KG1 (cell line): ENCODE measurements at regions not wholly inside any gene's neighbourhood (a gene's known extent, or its start where the extent isn't known, plus 50 kb on each side); places are given as distances from the start of the nearest gene placed in this dataset.
"Not testable (repeated sequence)": the region's sequence is repeated elsewhere in the genome, so short reads cannot be mapped to it uniquely, and the experiment has no call there.

Experiments
- DNase-seq: peaks from one replicate; lab custom pipeline; 2025; lab: John Stamatoyannopoulos, UW

DNA sequence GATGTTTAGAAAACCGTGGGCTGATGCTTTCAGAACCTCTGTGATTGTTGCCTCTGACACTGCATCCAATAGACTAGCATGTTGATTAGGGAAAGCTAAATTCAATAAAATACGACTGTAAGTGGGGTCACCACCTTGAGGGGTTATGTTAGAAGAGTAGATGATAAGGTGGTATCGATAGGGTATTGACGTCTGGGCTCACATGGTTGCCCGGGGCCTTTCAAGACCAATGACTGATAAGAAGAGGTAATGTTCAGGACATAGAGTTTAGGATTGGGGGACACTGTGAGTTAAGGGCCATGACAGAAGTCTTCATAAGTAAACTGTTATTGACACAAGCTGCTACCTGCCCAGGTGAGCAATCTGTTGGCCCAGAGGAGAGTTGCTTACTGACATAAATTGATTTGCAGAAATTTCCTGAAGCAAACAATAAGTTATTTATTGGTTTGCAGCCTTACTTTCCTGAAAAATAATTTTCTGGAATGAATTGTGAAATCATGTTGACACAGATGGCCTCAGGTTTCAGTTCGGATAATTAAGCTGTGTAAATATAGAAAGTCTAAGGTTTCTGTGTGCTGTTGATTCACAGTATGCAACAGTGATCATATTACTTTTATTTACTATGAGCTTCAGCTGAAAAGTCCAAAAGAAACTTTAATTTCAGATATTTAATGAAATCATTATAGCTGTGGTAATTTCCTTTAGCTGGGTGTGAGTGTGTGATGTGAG lies 289.9 kb upstream of the PRSS16 start:
- DNase-seq, result not testable (repeated sequence)

DNA sequence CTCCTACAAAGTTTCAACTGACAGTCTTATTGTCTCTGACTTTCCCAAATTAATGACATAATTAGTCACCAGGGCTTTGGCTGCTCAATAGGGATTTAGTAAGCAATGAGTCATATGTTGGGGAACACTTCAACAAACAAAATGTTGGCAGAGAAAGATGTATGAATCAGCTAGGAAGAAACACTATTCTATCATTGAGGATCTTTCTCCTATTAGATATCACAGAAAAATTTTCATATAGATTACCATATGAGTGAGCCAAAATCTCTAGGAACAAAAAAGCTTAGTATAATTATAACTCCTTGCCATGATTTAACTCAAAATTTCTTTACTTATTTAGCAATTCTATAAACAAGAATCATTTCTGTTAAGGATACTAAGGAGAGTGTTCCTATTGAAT lies 286.3 kb upstream of the PRSS16 start:
- not testable (repeated sequence) for DNase-seq

DNA sequence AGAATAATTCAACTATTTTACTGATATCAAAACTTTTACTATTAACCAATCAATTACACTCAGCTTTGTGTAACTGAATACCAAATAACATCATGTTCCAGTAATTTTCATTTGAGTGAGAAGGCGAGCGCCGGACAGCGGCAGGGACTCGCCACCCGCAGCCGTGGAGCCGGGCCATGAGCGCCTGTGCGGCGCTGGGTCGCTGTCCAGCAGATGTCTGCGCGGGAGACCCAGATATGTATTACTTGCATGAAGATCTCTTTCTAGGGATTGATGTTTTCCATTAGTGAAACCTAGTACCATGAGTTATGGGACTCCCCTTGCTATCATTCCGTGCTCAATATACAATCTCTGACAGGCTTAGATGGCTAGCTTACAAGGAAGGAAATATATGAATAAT lies 245.1 kb upstream of the PRSS16 start:
- DNase-seq, result no peak

DNA sequence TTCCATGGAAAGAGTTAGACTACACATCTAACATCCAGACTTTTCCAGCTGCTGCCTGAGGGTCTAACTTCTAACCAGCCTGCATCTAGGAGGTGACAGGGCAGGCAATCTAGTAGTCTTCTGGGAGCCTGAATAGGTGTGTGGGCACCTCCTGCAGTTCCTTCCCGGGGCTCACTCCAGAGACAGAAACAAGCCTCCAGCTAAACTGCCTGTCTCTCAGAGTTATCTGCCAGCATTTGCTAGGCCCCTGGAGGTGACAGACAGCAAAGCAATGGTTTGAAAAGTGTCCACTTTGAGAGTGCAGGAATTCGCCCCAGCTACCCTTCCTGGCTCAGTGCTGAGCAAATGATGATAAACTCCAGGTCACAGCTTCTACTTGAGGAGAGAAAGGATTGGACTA lies 240.5 kb upstream of the PRSS16 start:
- no peak for DNase-seq

DNA sequence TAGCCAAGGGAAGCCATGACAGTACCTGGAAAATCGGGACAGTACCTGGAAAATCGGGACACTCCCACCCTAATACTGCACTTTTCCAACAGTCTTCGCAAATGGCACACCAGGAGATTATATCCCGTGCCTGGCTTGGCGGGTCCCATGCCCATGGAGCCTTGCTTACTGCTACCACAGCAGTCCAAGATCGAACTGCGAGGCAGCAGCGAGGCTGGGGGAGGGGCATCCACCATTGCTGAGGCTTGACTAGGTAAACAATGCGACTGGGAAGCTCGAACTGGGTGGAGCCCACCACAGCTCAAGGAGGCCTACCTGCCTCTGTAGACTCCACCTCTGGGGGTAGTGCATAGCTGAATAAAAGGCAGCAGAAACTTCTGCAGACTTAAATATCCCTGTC lies 238.9 kb upstream of the PRSS16 start:
- DNase-seq, result not testable (repeated sequence)

DNA sequence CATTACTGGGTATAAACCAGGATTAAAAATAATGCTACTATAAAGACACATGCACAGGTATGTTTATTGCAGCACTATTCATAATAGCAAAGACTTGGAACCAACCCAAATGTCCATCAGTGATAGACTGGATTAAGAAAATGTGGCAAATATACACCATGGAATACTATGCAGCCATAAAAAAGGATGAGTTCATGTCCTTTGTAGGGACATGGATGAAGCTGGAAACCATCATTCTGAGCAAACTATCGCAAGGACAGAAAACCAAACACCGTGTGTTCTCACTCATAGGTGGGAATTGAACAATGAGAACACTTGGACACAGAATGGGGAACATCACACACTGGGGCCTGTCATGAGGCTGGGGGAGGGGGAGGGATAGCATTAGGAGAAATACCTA lies 233.4 kb upstream of the PRSS16 start:
- DNase-seq, result not testable (repeated sequence)

DNA sequence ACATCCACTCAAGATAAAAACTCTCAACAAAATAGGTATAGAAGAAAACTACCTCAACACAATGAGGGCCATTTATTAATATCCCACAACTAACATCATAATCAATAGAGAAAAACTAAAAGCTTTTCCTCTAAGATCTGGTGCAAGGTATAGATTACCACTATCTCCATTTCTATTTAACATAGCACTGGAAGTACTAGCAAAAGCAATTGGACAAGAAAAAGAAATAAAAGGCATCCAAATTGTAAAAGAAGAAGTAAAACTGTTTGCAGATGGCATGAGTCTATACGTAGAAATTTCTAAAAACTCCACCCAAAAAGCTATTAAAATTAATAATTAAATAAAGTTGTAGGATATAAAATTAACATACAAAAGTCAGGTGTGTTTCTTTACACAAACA lies 230.8 kb upstream of the PRSS16 start:
- no peak for DNase-seq

DNA sequence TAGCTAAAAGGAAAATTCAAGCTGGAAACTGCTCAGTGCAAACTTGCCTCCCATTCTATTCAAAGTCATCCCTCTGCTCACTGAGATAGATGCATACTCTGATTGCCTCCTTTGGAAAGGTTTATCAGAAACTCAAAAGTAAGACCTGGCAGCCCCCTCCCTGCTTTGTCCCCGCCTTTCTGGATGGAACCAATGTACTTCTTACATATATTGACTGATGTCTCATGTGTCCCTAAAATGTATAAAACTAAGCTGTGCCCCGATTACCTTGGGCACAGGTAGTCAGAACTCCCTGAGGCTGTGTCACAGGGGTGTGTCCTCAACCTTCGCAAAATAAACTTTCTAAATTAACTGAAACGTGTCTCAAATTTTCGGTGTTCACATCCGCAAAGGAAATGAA lies 229.1 kb upstream of the PRSS16 start:
- DNase-seq, result not testable (repeated sequence)

DNA sequence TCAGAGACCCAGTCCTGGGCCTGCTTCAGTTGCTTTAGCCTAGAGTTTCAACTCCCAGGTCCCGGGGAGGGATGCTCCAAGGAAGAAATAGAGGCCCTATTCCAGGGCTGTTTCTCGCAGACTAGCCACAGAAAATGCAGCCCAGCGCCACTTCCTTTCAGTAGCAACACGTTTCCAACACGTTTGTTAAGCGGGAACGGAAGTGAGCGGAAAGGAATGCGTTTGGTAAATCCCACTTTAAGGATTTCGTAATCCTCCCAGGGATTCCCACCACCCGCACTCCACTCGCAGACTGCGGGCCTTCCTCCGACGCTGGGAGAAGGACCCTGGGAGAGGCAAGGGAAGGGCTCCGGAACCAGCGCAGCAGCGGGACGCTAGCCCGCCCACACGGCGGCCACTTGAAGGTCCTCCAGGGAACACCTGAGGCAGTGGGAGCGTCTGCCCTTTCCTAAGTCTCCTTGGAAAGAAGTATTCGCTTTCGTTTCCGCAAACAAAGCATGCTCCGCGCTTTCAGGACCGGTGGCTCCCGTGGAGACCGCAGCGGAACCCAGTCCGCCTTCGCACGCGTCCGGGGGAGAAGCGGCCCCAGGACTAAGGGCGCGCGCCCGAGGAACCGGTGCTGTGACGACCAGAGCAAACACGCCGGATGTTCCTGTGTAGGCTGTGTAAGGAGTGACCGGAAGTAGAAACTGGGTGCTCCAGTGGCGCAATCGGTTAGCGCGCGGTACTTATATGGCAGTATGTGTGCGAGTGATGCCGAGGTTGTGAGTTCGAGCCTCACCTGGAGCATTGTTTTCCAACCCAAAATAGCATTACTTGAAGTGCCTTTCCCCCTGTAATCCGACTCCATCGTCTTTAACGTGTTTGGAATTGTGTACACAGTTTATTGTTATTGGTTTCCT lies 227.6 kb upstream of the PRSS16 start:
- no peak for DNase-seq

DNA sequence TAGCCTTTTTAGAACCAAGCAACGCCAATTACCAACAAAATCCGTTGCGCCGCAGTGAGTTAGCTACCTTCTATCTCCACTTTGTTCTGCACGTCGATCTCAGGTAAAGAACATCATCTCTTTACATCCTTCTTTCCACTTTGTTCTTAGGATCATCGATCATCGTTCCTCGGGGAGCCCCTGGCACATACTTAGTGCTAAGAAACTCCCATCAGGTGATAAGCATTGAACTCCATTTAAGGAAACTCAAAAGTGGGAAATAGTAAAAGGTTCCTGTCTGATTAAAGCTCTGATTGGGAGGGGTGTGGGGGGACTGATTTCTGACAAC lies 227.0 kb upstream of the PRSS16 start:
- DNase-seq, result no peak

DNA sequence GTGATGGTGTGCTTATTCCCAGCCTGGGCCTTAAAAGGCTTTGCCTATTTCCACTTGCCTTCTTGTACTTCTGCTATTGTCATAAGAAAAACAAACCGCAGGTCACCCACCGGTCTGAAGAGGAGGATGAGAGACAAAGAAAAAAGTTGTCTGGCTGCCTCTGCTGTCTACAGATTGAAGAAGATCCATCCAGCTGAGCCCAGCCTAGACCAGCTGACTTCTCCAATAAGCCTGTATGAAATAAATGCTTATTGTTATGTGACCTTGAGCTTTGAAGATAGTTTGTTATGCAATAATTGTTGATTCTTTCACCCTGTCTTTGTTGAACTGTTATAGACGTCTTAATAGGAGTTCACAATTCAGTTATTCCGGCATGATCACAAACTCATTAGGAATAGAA lies 223.8 kb upstream of the PRSS16 start:
- no peak for DNase-seq

DNA sequence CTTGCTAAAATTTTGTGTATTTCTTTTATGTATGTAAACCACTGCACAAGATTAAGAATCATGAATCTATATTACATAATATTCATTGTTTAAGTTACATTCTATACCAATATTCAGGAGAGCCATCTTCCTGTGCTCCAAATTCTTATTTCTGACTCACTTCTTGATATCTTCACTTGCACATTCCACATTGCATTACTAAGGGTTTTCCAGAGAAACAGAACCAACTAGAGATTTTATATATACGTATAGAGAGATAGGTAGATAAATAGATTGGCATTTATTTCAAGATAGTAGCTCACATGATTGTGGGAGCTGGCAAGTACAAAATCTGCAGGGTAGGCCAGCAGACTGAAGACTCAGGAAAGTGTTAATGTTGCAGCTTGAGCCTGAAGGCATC lies 222.2 kb upstream of the PRSS16 start:
- no peak for DNase-seq

DNA sequence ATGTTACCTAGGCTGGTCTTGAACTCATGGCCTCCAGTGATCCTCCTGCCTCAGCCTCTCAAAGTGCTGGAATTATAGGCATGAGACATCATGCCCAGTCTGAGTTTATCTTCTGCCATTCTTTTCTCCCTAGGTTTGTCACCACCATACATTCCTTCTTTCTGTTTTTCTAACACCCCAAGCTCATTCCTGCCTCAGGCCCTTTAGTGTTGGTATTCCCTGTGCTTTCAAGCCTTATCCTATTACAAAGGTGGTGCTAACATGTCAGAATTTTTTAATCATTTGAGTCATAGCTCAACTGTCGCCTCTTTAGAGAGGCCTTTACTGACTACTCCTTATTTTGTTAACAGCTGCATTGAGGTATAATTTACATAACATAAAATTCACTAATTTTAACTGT lies 221.1 kb upstream of the PRSS16 start:
- no peak for DNase-seq

DNA sequence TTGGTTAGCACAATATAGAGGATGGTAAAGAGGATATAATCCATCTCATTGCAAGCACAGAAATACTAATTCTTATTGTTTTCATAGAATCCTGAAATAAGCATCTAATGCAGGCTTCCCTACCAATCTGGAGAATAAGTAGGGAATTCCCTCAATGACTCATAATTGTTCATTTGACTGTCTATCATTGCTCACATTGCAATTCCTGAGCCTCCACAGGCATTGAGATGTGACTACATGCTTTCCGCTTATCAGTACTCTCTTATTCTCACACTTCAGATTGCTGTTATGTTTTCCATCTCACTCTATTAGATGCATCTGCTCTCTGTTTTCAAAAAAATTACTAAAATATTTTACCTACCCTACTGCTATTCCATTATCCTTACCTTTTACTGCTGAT lies 216.2 kb upstream of the PRSS16 start:
- no peak for DNase-seq

DNA sequence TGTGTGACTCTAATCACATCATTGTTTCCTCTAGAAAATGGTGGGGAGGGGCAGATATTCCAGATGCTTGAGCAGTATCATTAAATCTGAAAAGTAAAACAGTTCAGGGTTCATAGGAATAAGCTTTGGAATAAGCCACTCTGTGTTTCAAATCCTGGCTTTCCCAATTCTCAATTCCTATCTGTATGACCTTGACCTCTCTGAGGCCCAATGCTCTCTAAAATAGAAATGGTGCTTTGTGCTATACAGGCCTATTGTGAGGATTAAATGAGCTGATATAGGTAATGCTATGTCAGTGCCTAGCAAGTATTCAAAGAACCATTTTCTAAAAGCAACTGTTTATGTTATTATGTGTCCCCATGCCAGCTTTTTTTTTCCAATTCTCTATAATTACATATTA lies 209.0 kb upstream of the PRSS16 start:
- DNase-seq, result no peak

DNA sequence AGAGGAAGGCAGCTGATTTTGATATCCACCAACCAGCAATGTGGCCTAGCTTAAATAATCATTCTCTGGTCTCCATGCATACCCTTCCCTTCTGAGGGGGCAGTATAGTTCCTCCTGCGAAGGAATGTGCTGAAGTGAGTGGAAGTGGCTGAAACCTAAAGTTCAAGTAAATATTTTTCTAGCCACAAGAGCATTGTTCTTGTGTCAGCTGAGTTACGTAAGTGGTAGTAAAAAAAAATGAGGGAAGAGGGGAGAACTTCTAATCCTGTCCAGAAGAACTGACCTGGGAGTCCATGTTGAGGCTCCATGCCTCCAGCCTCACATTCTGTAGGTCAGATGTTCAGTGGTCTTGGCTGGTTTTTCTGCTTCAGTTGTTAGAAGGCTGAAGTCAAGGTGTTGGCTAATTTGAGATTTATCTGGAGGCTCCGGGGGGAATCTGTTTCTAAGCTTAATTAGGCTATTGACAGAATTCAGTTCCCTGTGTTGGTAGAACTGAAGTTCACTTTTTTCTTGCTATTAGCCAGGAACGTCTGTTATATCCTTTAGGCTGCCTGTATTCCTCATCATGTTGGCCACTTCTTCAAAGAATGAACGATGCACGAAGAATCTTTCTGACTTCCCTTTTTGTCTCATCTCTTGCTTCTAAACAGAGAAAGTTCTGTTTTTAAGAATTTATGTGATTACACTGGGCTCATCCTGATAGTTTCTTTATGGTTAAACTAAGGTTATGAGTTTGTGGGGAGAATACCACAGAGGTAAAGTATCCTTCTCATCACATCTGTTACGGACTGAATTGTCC lies 207.1 kb upstream of the PRSS16 start:
- DNase-seq, result no peak

DNA sequence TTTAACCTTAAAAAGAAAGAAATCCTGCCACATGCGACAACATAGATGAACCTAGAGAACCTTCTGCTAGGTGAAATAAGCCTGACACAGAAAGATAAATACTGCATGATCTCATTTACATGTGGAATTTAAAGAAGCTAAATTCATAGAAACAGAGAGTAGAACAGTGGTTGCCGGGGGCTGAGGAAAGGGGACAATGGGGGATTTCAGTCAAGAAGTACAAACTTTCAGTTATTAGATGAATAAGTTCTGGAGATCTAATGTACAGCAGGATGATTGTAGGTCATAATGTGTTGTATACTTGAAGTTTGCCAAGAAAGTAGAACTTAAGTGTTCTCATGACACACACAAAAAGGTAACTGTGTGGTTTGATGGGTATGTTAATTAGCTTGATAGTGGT lies 204.3 kb upstream of the PRSS16 start:
- no peak for DNase-seq

DNA sequence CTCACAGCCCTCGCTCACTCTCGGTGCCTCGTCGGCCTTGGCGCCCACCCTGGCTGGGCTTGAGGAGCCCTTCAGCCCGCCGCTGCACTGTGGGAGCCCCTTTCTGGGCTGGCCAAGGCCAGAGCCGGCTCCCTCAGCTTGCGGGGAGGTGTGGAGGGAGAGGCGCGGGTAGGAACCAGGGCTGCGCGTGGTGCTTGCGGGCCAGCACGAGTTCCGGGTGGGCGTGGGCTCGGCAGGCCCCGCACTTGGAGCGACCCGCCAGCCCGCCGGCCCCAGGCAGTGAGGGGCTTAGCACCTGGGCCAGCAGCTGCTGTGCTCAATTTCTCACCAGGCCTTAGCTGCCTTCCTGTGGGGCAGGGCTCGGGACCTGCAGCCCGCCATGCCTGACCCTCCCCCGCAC lies 202.4 kb upstream of the PRSS16 start:
- DNase-seq, result not testable (repeated sequence)

DNA sequence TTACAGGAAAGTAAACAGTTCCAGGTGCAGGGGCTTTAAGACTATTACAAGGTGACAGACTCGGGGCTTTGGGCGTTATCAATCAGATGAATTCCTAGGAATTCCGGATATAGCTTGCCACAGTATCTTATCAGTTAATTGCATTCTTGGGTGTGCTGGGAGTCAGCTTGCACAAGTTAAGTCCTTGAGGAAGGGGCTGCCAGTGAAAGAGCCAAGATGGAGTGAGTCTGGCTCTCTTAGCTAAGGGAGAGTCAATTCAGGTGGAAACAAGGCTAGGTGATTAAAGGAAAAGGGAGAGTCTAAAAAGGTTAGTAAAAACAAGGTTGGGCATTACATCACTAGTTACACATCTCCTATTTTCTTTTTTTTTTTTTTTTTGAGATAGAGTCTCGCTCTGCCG lies 199.8 kb upstream of the PRSS16 start:
- DNase-seq, result not testable (repeated sequence)

DNA sequence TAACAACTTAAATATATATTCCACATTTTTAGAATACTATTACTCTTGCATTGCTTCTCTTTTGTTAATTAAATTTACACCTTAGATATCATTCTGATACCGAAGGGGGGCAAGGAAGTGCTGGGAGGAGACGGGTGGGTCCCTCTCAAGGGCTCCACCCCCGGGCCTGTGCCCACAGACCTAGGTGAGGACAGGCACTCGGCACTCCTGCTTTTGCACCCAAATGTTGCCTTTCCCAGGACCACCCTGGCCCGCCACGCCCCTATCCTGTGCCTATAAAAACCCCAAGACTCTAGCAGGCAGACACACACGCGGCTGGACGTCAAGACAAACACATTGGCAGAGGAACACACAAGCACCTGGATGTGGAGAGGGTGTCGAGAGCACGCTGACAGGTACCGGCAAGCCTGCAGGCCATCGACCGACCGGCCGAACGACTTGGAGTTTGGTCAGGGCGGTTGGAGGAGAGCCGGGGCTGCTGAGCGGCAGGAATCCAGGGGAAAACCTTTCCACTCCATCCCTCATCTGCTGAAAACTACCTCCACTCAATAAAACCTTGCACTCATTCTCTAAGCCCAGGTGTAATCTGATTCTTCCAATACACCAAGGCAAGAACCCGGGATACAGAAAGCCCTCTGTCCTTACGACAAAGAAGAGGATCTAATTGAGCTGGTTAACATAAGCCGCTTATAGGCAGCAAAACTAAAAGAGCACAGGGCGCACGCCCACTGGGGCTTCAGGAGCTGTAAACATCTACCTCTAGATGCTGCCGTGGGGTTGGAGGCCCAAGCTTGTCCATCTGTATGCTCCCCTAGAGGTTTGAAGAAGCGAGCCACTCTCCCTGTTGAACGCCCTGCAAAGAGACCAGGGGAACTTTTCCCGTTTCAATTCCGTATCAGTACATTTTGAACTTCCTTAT lies 197.4 kb upstream of the PRSS16 start:
- DNase-seq, result no peak

DNA sequence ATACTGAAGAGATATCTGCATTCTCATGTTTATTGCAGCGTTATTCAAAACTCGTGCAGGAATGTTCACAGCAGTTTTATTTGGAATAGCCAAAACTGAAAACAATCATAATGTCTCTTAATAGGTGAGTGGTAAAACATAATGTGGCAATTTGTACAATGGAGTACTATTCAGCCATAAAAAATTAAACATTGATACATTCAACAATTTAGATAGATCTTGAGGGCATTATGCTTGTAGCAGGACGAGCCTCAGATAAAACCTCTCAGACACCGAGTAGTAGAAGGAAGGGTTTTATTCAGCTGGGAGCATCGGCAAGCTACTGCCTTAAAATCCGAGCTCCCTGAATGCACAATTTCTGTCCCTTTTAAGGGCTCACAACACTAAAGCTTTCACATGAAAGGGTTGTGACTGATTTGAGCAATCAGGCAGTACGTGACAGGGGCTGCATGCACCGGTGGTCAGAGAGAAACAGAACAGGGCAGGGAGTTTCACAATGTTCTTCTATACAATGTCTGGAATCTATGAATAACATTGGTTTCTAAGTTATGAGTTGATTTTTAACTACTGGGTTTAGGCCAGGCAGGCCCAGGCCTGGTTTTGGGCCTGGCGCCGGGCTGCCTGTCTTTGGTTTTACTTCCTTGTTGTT lies 195.3 kb upstream of the PRSS16 start:
- DNase-seq, result not testable (repeated sequence)
